ENCODE measurements at regions not wholly inside any gene's neighbourhood (a gene's known extent, or its start where the extent isn't known, plus 50 kb on each side); places are given as distances from the start of the nearest gene placed in this dataset.
A peak's percentile ranks its signal among the peaks of the same experiment; 100 is the strongest.

DNA sequence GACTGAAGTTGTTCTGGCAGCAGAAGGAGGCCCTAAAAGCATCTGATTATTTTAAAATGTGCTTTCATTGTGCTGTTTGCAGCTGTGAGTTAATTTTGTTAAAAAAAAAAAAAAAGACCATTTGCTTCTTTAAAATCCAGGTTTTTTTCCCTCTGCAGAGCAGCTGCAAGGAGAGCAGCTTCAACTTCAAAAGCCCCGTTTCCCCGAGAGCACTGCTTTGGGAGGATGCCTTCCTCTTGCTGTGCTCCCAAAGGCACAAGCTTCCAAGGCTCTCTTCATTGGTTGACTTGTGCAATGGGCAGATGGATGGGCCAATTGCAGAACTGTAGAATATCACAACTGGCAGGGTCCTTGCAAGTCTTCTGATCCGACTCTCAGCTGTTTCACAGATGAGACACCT, 459.2 kb upstream of the PKN2 start:
- no peak for DNase-seq (ENCODE audit: low spot score)

DNA sequence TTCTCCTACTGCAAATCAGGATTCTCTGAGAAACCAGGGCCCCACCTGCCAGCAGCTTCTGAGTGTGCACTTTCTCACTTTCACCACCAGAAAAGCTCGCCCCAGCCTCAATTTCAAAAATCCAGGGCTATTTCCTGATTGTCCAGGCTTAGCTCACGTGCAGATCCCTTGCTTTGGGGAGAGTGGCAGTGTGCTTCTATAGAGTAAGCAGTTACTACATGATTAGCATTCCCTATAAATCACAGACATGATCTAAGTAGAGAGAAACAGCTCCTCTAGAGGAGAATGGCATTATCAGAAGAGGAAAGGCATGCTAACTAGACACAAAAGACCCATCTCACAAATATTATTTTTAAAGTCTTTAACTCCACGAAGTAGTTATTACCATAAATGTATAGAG, 456.0 kb upstream of the PKN2 start:
- DNase-seq (ENCODE audit: low spot score): no peak

DNA sequence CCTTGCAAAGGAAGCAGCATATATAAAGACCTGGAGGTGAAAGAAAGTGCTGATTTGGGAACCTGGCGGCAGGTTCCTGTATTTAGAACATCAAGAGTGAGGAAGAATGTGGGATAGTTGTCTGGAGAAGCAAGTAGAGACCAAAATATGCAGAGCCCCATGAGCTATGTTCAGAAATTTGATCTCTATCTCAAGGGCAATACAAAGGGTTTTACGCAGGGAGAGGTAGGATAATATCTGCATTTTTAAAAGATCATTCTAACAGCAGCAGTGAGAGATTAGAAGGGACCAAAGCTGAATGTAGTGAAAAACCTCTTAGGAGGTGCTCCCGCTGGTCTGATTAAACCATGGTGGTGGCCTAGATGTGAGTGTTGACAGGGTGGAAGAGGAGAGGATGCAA, 453.9 kb upstream of the PKN2 start:
- no peak for DNase-seq (ENCODE audit: low spot score)

DNA sequence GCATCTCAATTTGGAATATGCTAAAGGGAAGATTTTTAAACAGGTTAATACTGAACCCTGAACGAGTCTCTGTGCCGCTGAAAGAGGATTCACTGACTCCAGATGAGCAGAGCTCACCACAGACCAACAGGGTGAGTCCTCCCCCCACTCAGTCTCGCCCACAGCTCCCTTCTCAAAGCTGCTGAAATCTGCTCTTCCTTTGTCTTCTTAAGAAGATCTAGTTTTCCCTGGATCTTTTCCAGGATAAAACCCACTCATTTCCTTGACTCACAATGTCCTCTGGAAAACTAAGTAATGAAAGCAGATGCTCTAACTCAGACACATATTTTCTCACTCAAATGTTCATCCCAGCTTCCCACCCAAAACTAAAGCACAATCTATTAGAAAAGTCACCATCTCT, 447.0 kb upstream of the PKN2 start:
- DNase-seq (ENCODE audit: low spot score): no peak

DNA sequence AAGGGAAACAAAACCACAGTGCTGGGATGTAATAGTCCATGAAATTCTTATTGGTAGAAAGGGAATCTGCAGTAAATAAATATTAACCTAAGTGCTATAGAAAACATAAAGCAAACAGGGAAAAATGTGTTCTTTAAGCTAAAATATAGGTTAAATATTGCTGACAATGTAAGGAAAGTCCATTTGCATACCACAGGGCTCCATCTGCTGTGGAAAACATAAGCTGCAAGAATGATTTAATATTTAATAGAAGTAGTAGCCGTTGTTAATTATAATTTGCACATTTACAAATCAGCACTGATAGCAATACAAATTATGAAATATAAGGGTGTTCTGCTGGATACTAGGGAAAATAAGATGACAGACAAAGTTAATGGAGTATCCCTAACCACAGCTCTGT, 444.9 kb upstream of the PKN2 start:
- DNase-seq (ENCODE audit: low spot score): no peak

DNA sequence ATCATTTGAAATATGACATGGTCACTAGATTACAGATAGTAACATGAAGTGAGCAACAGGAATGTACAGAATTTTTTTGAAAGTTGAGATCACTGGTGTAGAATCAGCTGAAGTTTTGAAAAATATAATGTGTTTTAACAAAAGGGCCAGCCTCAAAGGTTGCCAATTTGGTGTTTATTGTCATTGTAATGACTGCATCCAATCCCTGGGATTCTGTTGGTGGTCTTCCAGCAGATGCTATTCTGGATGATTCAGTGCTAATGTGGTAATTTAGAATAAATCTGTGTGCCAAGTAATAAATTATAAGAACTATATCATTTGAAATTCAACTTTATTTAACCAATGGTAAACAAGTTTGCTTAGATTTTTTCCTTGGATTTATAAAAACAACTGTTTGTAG, 436.4 kb upstream of the PKN2 start:
- no peak for DNase-seq (ENCODE audit: low spot score)

DNA sequence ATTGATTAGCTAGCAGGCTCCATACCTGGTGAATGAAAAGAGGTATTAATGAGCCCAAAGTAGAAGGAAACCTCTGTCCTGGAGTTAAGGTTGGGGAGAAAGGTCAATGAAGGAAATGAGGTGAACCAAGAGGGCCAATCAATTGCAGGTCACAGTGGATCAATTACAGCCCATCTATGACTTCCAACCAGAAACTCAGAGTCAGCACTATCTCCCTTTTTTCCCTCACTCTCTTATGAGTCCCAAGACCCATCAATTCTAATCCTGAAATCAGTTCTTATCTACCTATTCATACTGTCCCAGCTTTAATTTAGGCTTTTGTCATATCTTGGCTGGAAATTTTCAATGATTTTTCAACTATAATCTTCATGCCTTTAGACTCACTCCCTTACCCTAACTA, 433.2 kb upstream of the PKN2 start:
- DNase-seq (ENCODE audit: low spot score): no peak

DNA sequence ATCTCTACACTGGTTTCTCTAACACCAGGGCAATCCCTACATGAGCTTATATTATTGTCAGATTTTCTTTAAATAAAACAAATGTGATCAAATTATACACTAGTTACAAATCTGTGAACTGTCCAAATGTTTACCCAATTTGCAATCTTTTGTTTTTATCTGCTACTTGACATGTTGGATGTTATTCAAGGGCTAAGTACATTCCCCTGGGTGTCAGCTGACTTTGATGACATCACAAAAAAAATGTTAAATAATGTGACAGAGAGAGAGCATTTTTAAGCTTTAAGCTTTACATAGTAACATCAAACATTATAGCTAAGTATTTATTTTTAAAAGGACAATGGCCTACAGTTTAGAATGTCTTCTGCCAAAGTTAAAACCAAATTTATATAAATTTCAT, 431.3 kb upstream of the PKN2 start:
- no peak for DNase-seq (ENCODE audit: low spot score)

DNA sequence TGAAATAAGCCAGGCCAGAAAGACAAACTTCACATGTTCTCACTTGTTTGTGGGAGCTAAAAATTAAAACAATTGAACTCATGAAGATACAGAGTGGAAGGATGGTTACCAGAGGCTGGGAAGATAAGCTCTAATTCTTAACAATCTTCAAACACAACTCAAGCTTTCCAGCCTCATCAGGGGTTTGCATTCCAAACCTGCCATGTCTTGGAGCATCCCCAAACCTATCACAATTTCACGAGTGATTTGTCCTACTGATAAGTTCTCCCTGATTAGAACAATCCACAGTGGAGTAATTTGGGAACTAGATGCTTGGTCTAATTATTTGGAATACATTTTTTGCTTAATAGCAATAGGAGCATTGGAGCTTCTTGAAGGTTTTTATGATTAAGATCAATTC, 418.5 kb upstream of the PKN2 start:
- no peak for DNase-seq (ENCODE audit: low spot score)

DNA sequence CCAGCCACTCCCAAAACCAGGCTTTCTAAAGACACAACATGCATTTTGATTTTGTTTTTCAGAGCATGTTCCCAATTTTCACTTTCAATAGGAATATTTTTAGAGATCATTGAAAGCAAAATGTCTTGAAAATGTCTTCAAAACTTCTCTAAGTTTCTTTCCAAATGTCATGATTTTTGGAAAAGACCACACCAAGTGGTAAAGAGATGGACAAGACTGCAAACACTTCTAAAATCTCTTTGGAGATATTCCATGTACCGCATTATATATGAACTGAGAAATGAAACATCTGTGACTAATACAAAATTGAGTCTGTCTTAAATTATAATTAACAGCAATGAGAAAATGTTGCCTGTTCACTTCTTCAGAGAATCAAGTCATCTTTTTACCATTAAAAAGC, 418.0 kb upstream of the PKN2 start:
- DNase-seq (ENCODE audit: low spot score): no peak

DNA sequence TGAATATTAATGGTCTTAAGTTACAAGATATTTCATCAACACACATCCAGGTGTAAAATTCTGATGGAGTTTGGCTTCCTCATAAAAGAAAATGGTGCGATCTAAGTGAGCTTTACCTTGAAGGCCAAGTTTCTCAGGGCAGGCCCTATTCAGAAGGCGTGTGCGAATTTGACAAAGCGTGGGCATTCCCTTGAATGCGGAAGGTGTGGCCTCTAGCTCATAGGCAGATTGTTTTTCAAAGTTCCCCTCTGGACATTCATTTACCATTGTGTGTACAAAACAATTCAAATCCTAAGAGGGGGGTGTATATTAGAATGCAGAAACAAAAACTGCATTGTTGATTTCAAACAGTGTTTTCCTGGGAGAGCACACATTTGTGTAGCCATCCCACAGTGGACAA, 411.9 kb upstream of the PKN2 start:
- no peak for DNase-seq (ENCODE audit: low spot score)

DNA sequence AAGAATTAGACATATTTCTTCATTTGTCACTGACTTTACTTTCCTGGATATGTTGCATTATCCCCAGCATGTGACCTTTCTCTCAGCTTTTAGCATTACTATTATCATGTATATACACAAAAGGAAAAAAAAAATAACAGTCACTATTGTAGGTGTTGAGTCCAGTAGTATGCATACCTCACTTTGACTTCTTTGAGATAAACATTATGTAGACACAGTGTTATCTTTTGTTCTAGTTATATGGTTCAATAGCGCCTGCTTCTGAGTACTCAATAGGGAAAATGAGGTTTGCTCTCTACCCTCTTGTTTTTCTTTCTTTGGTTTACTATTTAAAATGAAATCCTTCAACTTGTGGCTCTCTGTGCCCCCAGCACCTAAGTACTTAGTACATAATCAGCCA, 409.6 kb upstream of the PKN2 start:
- DNase-seq (ENCODE audit: low spot score): no peak

DNA sequence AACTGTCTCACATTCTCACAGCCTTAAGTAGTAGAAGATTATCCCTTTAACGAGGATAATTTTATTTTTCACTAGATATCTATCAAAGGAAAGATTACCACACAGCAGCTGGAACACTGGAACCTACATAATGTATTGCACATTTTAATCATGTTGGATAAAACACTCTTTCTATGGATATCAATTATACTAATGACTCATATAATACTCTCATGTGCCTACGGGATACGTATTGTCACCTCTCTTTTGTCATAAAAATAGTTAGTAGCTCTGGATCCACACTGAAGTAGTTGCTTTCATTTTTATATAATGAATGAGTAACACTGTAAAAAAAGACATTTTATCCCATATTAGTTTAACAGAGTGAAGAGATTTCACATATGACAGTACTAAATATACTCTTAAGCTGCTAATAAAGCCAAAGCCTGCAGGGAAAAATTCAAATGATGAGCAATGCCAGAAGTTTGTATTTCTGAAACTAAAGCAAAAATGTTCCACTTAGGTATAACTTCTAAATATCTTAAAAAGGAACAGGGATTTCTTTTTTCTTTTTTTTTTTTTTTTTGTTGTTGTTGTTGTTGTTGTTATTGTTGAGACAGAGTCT, 408.7 kb upstream of the PKN2 start:
- DNase-seq (ENCODE audit: low spot score): no peak

DNA sequence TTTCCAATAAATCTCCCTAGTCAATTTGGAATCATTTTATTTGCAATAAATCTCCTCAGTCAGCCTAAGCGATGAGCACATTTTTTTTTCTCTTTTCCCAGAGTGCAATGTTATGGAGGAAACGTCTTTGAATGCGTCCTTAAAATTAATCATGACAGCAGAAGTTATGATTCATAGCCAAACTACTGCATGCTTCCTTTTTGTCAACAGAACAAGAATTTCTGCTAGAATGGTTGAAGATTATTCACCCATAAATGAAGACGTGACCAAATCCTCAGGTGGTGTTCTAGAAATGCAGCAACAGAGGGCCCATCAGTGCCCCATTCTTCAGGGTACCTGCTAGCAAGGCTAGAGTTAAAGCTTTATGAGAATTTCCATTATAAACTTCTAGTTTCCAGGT, 407.9 kb upstream of the PKN2 start:
- no peak for DNase-seq (ENCODE audit: low spot score)

DNA sequence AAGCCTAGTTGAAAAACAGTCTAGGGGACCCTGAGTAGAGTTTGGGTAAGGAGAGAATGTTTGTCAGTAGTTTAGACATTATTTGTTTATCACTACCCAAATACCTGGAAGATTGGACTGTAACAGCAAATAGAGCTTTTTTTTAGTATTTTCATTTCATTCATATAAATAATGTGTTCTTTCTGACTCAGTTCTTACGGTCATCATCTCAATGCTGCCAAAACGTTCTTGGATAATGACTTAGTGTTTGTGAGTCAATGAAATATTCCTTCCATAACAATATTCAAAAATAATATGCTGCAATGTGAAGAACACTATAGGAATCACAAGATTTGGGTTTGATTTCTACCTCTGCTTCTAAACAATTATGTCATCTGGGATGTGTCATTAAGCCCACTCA, 400.0 kb upstream of the PKN2 start:
- no peak for DNase-seq (ENCODE audit: low spot score)

DNA sequence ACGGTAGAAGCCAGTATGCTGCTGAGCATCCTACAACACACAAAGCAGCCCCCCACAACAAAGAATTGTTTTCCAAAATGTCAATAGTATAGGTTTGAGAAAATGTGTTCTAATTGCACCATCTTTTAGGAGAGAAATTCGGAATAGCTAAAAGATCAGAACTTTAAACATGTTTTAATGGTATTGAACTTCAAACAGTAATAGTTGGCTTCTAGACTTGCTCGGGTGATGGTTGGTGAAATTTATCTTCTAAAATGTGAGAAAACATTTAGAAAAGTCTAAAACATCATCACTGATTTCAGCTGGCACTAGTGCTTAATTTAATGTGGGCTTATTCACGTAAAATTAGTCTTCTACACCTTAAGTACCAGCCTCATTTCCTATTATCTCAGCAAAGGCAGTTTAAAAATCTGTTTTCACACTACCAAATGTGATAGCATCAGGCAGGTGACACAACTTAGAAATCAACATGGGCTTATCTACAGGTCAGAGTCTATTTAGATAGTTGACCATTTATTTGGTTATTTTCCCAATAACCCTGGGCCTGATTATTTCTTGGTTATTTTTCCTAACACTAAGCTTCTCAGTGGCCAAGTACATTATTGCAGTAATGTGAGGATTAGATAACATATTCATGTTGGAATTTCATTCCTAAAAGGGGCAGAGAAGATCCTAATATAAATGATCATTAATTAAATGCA, 399.3 kb upstream of the PKN2 start:
- peak; percentile 2 for DNase-seq (ENCODE audit: low spot score)

DNA sequence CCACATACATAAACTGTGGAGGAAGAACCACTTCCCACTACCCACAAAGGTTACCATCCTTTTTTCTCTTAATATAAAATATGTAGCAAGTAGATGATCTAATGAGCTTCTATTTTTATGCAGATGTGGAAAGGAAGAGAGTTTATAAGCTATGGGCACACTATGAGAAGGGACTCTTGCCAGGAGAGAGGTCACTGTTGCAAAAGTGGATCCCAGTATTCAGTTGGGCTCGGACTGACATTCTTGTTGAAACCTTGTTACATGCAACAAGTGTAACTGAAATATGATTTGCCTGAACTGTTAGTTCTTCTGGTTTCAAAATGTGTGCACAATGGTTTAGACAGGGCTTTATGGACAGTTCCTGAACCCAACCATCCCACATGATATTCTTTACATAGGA, 397.4 kb upstream of the PKN2 start:
- DNase-seq (ENCODE audit: low spot score): no peak

DNA sequence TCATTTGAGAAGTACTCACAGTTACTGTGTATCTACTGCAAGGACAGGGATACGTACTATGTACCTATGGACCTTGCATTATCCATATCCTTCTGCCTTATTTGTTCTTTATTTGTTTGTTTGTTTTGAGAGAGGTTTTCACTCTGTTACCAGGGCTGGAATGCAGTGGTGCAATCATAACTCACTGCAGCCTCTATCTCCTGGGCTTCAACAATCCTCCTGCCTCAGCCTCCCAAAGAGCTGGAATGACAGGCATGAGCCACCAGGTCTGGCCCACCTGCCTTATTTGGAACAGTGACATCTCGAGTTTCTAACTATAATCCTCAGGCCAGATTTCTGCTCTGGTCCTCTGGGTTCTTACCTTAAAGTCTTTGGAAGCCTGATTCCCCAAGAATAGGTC, 395.5 kb upstream of the PKN2 start:
- no peak for DNase-seq (ENCODE audit: low spot score)

DNA sequence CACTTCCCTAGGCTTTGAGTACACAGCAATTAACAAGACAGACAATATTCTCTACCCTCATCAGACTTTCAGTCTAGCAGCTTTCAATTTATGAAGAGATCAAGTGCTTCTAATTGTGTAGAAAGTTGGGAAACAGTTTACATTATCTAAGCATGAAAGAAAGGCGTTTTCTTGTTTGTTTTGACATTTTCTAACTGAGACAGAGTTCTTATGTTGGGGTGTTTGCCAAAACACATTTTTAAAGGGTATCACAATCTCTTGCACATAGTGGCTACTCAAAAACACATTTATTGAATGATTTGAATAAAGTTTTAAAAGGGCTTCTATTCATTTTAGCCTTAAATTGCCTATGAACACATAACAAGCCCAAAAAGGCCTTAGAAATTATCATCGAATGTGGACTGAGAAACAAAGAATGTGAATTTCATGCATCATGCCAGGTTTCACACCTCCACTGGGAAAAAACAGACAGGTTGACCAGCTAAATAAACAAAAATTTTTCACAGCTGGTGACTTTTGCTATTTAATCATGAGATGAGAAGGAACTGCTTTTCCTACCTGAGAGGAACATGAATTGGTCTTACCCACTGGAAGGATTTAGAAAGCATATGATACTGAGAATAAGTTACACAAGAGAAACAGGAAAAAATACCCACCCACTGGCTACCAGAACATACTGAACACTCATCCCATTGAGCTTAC, 394.5 kb upstream of the PKN2 start:
- no peak for DNase-seq (ENCODE audit: low spot score)

DNA sequence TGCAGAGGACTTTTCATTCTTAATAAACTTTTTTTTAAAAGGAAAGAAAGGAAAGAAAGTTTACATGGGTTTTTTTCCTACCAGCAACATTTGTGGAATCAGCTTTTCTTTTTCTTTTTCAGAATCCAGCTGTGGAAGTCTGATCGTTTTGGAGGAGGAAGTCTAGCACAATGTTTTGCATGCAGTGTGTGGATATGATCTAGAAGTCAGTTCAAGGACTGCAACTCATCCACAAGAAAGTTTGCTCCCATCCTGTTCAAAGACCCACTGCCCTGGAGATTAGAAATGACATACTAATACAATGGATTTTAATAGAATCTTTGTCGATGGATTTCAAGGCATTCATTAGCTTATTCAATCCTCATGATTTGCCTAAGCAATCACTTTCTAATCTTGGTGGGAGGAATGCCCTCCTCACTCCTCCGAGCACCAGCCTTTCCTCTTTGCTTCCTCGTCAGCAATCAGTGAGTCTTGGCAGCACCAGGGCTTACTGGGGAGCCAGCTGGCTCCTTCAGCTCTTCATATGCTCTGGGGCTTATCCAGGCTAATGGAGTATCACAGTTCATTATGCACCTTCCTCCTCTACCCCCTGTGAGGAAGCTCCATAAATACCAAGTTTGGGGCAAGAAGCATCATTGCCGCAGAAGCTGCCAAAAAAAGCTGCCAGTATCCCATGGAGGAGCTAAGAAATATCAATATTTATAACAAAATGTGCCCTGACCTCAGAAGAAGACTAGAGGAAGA, 392.3 kb upstream of the PKN2 start:
- DNase-seq (ENCODE audit: low spot score): no peak

DNA sequence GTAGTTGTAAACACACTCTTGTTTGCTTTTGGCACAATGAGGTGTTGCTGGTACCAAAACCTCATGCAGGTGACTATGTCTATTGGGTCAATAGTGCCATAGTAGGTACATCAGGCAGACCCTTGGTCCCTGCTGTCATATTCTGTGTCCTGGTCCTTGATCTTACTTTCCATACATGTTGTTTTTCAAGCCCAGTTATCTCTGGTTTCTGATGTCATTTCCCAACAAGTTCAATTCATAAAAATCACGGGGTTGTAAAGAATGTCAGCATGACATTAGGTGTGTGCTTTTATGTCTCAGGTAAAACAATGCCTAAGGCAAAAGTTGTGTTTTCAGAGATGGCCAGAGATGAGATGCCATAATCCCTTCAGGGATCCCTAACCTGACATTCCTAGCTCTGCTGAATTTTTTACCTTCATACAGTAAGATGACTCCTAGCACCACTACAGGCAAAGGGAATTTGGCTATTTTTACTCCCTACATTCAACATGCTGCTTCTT, 390.3 kb upstream of the PKN2 start:
- DNase-seq (ENCODE audit: low spot score): no peak

DNA sequence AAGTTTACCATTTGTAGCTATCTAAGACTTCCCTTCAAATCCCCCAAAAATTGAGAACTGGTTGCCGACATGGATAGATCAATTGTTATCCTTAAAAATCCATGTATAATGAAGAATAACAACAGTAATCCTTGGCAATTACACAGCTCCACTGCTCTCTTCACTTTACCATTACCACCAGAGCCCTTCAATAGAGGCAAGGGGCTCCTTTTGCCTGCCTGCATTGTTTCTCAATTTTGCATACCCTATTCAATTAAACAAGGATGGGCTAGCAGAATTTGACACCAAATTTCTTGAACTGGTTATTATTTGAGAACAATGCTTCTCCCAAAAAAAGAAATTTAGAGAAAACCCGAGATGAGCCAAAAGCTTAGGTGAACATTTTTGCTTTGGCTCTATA, 387.8 kb upstream of the PKN2 start:
- no peak for DNase-seq (ENCODE audit: low spot score)

DNA sequence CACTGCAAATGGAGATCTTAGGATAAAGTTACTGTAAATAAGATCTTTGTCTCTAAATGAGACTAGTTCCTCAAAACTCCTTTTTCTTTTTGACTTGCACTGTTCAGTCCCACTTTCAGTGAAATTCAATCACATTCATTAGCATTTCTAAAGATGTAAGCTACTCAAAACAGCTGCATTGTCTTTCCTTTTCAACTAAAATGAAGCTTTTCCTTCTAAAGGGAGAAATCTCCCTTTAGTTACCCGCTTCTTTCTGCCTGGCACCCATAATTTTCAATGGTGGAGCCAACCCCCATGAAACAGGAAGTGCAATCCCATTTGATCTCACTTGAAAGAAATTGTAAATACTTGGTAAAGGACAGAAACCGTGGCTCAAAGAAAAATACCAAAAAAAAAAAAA, 387.4 kb upstream of the PKN2 start:
- DNase-seq (ENCODE audit: low spot score): no peak
